Erythroblast (primary cell): ENCODE measurements at regions not wholly inside any gene's neighbourhood (a gene's known extent, or its start where the extent isn't known, plus 50 kb on each side); places are given as distances from the start of the nearest gene placed in this dataset.

Experiments used
- GATA1 ChIP-seq: IDR thresholded peaks from 2 replicates; pipeline ENCODE4 v1.6.1; 2011; ENCODE audit warnings: low read depth, mild to moderate bottlenecking, control low read depth, low read length, moderate library complexity
- POLR2A ChIP-seq: IDR thresholded peaks from 2 replicates; pipeline ENCODE4 v1.6.1; 2011; ENCODE audit warnings: mild to moderate bottlenecking, low read length

DNA sequence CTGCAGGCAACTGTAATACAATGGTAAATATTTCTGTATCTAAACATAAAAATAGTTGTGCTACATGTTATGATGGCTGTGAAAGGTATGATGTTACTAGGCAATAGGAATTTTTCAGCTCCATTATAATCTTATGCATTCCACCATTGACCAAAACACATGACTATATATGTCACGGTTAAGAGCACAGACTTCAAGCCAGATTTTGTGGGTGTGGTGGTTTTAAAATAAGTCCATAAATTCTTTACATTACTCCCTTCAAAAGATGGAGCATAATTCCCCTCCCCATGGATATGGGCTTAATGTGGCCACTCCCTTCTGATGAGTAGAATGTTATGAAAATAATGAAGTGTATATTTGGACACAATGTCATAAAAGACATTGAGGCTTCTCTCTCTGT is 88.4 kb upstream of the TBC1D5 start:
- TF ChIP-seq POLR2A (no peak), GATA1 (no peak)
